K562 (cell line): ENCODE measurements at regions not wholly inside any gene's neighbourhood (a gene's known extent, or its start where the extent isn't known, plus 50 kb on each side); places are given as distances from the start of the nearest gene placed in this dataset.

Source experiments
- CBX5 ChIP-seq: IDR thresholded peaks from 2 replicates; pipeline ENCODE4 v1.6.1; 2014; ENCODE audit warnings: low read depth, borderline replicate concordance
- POLR2AphosphoS5 ChIP-seq: IDR thresholded peaks from 2 replicates; pipeline ENCODE4 v1.6.1; 2011; ENCODE audit warnings: mild to moderate bottlenecking, low read depth, low read length, moderate library complexity; ENCODE audit not compliant: control insufficient read depth, insufficient read depth
- SMAD2 ChIP-seq: fragments of 150-350 bp; IDR thresholded peaks from 2 replicates; pipeline ENCODE4 v1.6.1; 2014; ENCODE audit warnings: low read depth, mild to moderate bottlenecking, low read length
- SREBF1 ChIP-seq: fragments of 150-350 bp; IDR thresholded peaks from 2 replicates; pipeline ENCODE4 v1.6.1; 2014; ENCODE audit warnings: antibody characterized with exemption, low read depth, low read length, borderline replicate concordance
- TF ChIP-seq, protein P1 (sequence below): fragments of 250-450 bp; sonication (Bioruptor Pico); IDR thresholded peaks from 2 replicates; pipeline ENCODE4 v1.4.0; 2020; ENCODE audit warnings: mild to moderate bottlenecking, moderate library complexity

DNA sequence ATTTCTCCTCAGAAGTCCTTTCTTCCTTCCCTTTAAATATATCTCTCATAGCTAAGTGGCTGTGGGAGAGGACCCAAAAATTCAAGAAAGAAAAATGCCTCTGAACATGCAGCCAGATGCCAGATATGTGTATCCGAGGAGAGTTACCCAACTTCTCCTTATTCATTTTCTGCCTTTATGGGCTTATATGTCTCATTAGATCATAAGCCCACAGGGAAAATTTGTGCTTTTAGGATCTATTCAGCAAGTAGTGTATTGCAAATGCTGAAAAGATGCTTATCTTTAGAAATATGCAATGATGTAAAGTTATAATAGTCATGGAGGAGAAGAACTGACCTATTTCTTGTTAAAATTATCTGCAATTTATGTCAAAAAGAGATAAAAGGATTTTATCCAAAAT lies 371.8 kb upstream of the NOCT start:
- TF ChIP-seq POLR2AphosphoS5 (no peak), SMAD2 (no peak), SREBF1 (no peak), CBX5 (no peak)
- TF ChIP-seq, protein P1, sequence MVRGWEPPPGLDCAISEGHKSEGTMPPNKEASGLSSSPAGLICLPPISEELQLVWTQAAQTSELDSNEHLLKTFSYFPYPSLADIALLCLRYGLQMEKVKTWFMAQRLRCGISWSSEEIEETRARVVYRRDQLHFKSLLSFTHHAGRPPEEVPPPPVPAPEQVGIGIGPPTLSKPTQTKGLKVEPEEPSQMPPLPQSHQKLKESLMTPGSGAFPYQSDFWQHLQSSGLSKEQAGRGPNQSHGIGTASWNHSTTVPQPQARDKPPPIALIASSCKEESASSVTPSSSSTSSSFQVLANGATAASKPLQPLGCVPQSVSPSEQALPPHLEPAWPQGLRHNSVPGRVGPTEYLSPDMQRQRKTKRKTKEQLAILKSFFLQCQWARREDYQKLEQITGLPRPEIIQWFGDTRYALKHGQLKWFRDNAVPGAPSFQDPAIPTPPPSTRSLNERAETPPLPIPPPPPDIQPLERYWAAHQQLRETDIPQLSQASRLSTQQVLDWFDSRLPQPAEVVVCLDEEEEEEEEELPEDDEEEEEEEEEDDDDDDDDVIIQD, result no peak
